Right hindlimb (tissue), 1 donor: ENCODE measurements at regions not wholly inside any gene's neighbourhood (a gene's known extent, or its start where the extent isn't known, plus 50 kb on each side); places are given as distances from the start of the nearest gene placed in this dataset.
"Not testable (repeated sequence)": the region's sequence is repeated elsewhere in the genome, so short reads cannot be mapped to it uniquely, and the experiment has no call there.

Source experiments
- DNase-seq: peaks from one replicate; pipeline ENCODE4 v3.0.0-alpha.2; 2018

GRCh38 chr16:86718118-86718517 is 139.8 kb downstream of the FOXL1 start:
- DNase-seq: no peak

DNA sequence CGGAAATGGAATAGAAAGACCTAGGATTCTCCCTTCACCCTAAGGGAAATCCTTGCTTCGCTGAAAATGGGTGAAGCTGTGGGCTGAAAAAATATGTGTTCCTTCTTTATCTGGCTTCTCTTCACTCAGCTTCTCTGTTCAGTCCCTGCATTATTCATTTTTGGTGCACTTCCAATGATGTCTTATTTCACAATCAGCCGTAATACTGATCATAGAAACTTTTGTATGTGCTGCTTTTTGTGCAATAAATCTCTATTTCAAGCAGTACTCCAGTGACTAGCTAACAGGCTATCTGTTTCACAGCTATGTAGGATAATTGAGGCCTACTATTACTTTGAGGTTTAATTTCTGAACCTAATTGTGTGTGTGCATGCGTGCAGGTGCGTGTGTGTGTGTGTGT is 144.6 kb downstream of the FOXL1 start:
- DNase-seq: no peak

GRCh38 chr16:86723689-86724088 is 145.3 kb downstream of the FOXL1 start:
- no peak for DNase-seq

DNA sequence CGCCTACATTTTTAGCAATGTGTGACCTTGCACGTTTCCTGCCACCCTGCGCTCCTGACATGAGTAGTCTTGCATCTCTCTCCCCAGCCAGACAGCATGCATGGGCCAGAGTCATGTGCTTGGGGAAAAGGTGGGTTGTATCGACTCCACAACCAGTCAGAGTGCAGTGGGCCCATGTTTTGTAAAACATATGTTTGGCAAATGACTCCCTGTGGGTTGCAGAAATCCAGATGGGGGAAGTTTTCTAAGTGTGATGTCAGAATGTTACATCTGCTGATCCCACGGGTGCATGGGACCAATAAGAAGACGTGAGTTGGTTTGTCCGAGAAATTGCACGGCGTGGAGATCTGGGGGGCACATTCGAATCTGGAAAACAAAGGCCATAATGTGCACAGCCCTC is 147.1 kb downstream of the FOXL1 start:
- DNase-seq: no peak

DNA sequence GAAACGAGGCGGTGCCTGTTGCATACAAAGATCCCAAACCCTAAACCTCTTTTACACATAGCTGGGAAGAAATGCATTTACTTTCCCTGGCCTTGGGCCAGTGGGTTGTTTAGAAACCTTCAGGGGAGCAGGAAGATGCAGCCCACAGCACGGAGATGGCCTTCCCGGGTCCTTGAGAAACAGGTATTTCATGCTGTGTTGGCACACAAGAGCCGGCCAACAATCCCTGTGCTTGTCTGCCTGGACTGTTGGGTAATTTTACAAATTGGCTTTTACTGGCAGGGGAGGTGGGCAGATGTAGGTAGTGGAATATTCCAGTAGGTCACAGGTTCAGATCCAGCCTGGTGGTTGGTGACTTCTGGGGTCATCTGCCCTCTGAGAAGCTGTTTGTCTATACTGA is 148.0 kb downstream of the FOXL1 start:
- no peak for DNase-seq

DNA sequence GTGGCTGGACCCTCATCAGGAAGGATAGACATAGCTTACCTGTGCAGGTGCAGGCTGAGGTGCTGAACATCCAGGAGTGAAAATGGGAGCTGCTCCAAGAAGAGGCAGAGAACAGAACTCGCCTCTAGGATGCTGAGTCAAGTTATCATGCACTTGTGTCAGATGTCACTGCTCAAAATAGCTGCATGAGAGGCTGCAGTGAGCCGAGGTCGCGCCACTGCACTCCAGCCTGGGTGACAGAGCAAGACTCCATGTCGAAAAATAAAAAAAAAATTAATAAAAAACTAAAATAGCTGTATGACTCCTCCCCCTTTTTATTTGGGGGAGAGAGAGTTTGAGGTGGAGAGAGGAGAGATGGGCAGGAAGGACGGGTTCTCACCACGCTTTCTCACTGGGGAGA is 148.8 kb downstream of the FOXL1 start:
- no peak for DNase-seq

GRCh38 chr16:86727632-86728031 is 149.3 kb downstream of the FOXL1 start:
- no peak for DNase-seq

DNA sequence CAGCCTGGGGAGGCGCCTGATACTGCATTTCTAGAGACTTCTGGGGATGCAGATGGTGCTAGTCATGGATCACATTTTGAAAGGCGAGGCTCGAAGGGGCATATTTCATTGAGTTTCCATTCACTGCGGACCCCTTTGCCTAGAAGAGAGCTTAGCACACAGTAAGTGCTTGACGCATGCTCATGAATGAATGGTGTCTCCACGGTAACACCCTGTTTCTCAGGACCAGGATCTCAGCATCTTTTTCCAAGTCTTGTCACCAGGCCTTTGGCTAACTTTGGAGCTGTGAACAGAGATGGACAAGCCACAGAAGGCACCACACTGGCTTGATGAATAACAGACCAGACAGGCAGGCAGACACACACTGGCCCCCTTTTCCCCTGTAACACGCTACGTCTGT is 151.3 kb downstream of the FOXL1 start:
- no peak for DNase-seq

GRCh38 chr16:86730086-86730485 is 151.7 kb downstream of the FOXL1 start:
- DNase-seq: no peak

DNA sequence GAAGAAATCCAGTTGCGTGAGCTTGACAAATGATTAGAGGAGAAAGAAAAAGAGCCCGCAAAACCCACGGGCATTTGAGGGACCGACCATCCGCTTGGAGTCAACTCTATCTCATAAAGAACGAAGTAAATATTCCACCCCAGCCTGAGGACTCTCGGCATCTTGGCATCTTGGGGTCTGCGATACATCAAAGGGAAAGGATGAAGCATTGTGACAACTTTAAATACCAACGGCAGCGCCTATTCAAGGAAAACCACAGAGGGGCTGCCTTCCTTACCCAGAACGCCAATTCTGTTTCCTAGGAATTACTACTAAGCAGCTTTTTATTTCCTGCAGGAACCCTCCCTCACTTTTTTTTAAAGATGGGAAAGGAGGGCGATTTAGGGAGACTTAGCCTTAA is 152.2 kb downstream of the FOXL1 start:
- DNase-seq: no peak

DNA sequence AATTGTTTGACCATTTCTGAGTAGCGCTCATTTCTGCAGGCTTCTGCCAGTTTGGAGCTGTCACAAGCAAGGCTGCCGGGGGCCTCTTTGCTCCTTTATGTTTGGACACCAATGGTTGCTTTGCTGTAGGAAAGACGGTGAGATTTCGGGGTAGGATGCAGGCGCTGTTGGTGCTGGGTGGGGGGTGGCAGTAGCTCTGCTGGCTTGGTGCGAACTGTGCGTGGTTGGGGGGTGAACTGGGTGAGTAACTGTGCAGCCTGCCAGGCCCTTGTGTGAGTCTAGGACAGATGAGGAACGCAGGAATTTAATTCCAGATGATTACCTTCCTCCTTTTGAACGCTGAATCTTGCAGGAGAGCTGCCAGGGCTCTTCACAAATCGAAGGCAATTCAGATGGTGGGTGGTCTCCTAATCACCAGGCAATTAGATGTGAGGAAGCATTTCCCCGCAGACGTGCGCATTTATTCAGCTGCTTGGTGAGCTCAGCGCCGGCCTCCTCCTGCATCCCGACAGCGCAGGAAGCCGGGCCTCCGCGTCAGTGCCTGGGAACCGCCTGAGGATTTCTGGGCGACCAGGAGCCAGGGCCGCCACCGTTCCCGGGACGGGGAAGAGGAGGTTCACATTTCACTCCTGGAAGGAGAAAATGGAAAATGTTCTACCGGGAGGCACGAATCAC is 154.4 kb downstream of the FOXL1 start:
- DNase-seq: peak; percentile 69

DNA sequence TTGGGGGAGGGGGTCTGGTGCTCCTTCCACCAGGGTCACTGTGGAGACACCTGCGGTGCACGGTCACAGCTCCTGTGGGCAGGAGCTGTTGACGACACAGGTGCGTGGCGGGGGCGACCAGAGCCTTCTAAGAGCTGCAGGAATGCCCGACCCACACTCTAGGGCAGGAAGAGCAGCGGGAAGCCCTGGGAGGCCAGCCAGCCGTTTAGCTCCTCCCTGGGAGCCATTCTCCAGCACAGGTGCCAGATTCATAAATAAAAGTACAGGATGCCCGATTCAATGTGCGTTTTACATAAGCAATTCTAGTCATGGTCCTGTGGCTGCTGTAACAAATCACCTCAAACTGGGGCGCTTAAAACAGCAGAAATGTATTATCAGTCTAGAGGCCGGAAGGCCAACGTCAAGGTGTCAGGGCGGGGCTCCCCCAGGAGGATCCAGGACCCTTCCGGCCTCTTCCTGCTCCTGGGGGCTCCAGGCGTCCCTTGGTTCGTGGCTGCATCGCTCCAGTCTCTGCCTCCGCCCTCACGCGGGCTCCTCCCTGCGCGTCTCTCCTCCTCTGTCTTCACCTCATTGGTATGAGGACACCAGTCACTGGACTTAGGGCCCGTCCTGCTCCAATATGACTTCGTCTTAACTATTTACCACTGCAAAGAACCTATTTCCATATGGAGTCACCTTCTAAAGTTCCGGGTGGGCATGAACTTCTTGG is 155.4 kb downstream of the FOXL1 start:
- DNase-seq: no peak

DNA sequence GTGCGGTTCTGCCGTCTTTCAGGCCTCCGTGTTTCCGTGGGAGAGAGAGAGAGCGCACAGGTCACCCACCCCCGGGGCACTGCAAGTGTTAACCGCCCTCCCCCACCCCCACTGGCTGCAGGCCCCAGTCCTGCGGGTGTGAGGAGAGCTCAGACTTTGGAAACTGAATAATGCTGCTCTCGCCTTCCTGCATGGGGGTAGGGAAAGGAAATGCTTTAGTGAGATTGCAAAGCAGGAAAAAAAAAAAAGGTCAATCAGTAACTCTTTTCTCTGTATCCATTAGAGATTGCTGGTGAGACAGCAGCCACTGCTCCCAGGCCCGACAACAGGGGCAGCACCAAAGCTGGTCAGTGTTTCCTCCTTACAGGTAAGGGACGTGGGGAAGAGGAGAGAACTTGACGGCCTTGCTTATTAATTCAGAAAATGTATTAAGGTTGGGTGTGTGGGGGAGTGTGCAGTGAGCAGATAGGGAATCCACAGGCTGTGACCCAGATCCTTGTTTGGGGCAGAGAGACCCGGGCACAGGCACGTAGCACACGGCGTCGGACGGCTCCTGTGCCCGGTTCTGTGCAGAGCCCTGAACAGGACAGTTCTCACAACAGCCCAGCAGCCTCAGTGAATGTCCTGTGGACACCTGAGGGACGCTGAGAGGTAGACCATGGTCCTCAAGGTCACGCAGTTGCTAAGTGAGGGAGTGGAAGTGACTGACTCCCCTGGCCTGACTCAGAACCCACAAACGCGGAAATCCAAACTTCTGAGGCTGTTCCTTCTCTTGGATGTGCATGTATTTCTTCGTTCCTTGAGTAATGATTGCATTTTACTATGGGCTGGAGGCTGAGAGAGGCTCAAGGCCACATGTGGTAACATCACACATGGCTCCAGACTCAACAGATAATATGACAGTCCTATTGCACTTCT is 156.5 kb downstream of the FOXL1 start:
- DNase-seq: no peak

DNA sequence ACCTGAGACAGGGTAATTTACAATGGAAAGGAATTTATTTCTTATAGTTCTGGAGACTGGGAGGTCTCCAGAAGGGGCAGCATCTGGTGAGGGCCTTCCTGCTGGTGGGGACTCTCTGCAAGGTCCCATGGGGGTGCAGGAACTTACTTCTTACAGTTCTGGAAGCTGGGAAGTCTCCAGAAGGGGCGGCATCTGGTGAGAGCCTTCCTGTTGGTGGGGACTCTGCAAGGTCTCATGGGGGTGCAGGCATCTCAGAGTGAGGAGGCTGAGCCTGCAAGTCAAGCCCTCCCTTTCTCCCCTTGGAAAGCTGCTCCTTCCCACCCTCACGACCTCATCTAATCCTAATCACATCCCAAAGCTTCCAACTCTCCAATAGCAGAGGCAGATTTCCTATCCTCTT is 157.4 kb downstream of the FOXL1 start:
- no peak for DNase-seq

DNA sequence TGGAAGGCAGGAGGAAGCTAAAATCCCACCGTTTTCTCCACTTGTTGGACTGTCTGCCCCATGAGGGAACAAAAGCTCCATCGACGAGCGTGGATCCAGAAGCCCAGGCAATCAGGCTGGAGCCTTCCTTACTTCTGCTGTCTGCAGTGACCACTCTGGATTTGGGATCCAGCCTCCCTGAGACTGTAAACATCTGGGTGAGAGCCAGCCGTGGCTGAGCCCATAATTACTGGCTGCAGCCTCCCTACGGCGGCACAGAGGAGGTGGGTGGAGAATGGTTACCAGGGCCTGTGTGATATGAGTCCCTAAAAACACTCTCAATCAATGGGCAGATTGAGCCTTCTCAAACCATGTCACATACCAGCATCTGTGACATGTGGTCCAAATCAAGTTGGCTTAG is 158.2 kb downstream of the FOXL1 start:
- DNase-seq: no peak

DNA sequence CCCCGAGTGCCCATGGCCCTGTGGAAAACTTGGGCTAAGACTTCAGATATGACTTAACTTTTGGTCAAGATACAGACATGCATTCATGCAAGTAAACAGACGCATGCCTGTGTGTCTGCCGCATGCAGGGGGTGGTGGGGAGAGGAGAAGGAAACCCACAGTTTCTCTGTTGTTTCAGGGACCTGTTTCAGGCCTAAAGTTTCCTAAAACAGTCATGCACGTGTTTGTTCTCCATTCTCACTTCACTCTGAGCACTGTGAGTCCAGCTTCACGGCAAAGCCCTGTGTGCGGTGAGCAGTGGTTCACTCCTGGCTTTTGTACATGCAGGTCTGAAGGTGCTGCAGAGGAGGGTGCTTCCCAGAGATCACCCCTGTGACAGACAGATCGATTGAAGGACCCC is 158.7 kb downstream of the FOXL1 start:
- DNase-seq: no peak

DNA sequence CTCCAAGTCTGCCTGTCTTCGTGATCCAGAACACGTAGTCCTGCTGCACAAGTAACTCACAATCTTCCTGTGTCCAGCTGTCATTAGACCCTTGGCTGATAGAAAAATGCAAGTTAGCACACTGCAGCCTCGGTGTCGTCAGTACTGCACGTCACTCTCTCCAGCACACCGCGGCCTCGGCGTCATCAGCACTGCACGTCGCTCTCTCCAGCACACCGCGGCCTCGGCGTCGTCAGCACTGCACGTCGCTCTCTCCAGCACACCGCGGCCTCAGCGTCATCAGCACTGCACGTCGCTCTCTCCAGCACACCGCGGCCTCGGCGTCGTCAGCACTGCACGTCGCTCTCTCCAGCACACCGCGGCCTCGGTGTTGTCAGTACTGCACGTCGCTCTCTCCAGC is 160.0 kb downstream of the FOXL1 start:
- not testable (repeated sequence) for DNase-seq

GRCh38 chr16:86739178-86739577 is 160.8 kb downstream of the FOXL1 start:
- DNase-seq: no peak

DNA sequence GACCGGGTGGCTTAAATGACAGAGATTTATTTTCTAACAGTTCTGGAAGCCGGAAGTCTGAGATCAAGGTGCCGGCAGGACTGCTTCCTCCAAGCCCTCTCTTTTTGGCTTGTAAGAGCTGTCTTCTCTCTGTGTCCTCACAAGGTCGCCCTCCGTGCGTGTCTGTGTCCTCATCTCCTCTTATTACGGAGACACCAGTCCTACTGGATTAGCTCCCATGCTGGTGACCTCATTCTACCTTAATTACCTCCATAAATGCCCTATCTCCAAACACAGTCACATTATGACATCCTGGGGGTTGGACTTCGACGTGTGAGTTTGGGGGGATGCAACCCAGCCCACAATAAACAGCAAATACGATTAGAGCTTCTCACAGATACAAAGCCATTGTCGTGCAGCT is 161.5 kb downstream of the FOXL1 start:
- DNase-seq: no peak

- DNase-seq: no peak
Observed at GRCh38 chr16:86740298-86740697, 161.9 kb downstream of the FOXL1 start.

- DNase-seq: peak; percentile 71
Observed at GRCh38 chr16:86740906-86741799, 162.8 kb downstream of the FOXL1 start.

- DNase-seq: no peak
Observed at GRCh38 chr16:86747761-86748160, 169.4 kb downstream of the FOXL1 start.

- DNase-seq: no peak
Observed at GRCh38 chr16:86748652-86749051, 170.3 kb downstream of the FOXL1 start.
